DOHH2 (cell line): ENCODE measurements at regions not wholly inside any gene's neighbourhood (a gene's known extent, or its start where the extent isn't known, plus 50 kb on each side); places are given as distances from the start of the nearest gene placed in this dataset.

Source experiments
- H3F3A ChIP-seq: fragments of 200-600 bp; sonication (generic), shearing (Covaris generic); 2 replicates; pipeline ENCODE4 v1.6.0; 2016; ENCODE audit warnings: antibody characterized with exemption, mild to moderate bottlenecking; ENCODE audit not compliant: control insufficient read depth, insufficient read depth
- H3K27ac ChIP-seq: fragments of 200-600 bp; sonication (generic); 2 replicates; pipeline ENCODE4 v1.5.1; 2014; ENCODE audit warnings: low read depth, mild to moderate bottlenecking, low read length, moderate library complexity
- H3K27me3 ChIP-seq: fragments of 200-600 bp; sonication (generic); 2 replicates; pipeline ENCODE4 v1.6.1; 2014; ENCODE audit warnings: mild to moderate bottlenecking, low read length, mixed read lengths; ENCODE audit not compliant: control insufficient read depth
- H3K36me3 ChIP-seq: fragments of 200-600 bp; sonication (generic); 2 replicates; pipeline ENCODE4 v1.6.1; 2014; ENCODE audit warnings: mild to moderate bottlenecking, low read length, moderate library complexity, mixed read lengths; ENCODE audit not compliant: control insufficient read depth
- H3K4me1 ChIP-seq: fragments of 200-600 bp; sonication (generic); 2 replicates; pipeline ENCODE4 v1.6.1; 2014; ENCODE audit warnings: mild to moderate bottlenecking, low read length, mixed read lengths; ENCODE audit not compliant: control insufficient read depth
- H3K4me2 ChIP-seq: fragments of 200-600 bp; sonication (generic); 2 replicates; pipeline ENCODE4 v1.6.0; 2014; ENCODE audit warnings: mild to moderate bottlenecking, low read length, moderate library complexity
- H3K4me3 ChIP-seq: fragments of 200-600 bp; sonication (generic); 2 replicates; pipeline ENCODE4 v1.5.1; 2014; ENCODE audit warnings: mild to moderate bottlenecking, low read length, mixed read lengths
- H3K79me2 ChIP-seq: fragments of 200-600 bp; sonication (generic); 2 replicates; pipeline ENCODE4 v1.6.1; 2014; ENCODE audit warnings: mild to moderate bottlenecking, low read length, mixed read lengths; ENCODE audit not compliant: control insufficient read depth
- H3K9me2 ChIP-seq: fragments of 200-600 bp; sonication (generic); replicated peaks from 2 replicates; pipeline ENCODE4 v1.6.1; 2014; ENCODE audit warnings: mild to moderate bottlenecking, low read length, mixed read lengths; ENCODE audit not compliant: control insufficient read depth
- H3K9me3 ChIP-seq: fragments of 200-600 bp; sonication (generic); 2 replicates; pipeline ENCODE4 v1.6.1; 2014; ENCODE audit warnings: antibody characterized with exemption, low read length, mixed read lengths; ENCODE audit not compliant: control insufficient read depth, insufficient read depth
- H4K20me1 ChIP-seq: fragments of 200-600 bp; sonication (generic); 2 replicates; pipeline ENCODE4 v1.6.0; 2014; ENCODE audit warnings: low read depth, mild to moderate bottlenecking, antibody characterized with exemption, low read length, moderate library complexity; ENCODE audit not compliant: control insufficient read depth, insufficient read depth
- CTCF ChIP-seq: fragments of 200-600 bp; sonication (generic); IDR thresholded peaks from one replicate; pipeline ENCODE4 v1.5.1; 2014; ENCODE audit warnings: antibody characterized with exemption, mild to moderate bottlenecking, low read depth, low read length; ENCODE audit not compliant: poor library complexity, severe bottlenecking
- EZH2phosphoT487 ChIP-seq: fragments of 200-600 bp; sonication (generic); IDR thresholded peaks from 2 replicates; pipeline ENCODE4 v1.6.1; 2017; ENCODE audit warnings: borderline replicate concordance, mild to moderate bottlenecking, antibody characterized with exemption, low read length, moderate library complexity, mixed read lengths

- H3K9me3 ChIP-seq = no peaks in the 10 kb centered on the region
- TF ChIP-seq CTCF = no peak
- TF ChIP-seq EZH2phosphoT487 = no peak
- no peaks in the 10 kb centered on the region for H3K79me2 ChIP-seq
- no peaks in the 10 kb centered on the region for H3F3A ChIP-seq
- no peaks in the 10 kb centered on the region for H3K36me3 ChIP-seq
- H3K4me1 ChIP-seq = no peaks in the 10 kb centered on the region
- no peaks in the 10 kb centered on the region for H4K20me1 ChIP-seq
- no peak overlapping the region for H3K4me2 ChIP-seq
- no peaks in the 10 kb centered on the region for H3K27me3 ChIP-seq
- no peak overlapping the region for H3K27ac ChIP-seq
- no peak overlapping the region for H3K4me3 ChIP-seq
- H3K9me2 ChIP-seq = no peaks in the 10 kb centered on the region
Measured at GRCh38 chr14:97264516-97265230, 467.5 kb downstream of the VRK1 start.

- no peaks in the 10 kb centered on the region for H3K9me3 ChIP-seq
- H4K20me1 ChIP-seq = no peaks in the 10 kb centered on the region
- H3K36me3 ChIP-seq = no peaks in the 10 kb centered on the region
- TF ChIP-seq CTCF = no peak
- TF ChIP-seq EZH2phosphoT487 = no peak
- H3K4me3 ChIP-seq = no peak overlapping the region
- H3K27me3 ChIP-seq = no peaks in the 10 kb centered on the region
- H3K79me2 ChIP-seq = no peaks in the 10 kb centered on the region
- H3K4me2 ChIP-seq = no peak overlapping the region
- no peaks in the 10 kb centered on the region for H3K9me2 ChIP-seq
- H3F3A ChIP-seq = no peaks in the 10 kb centered on the region
- no peaks in the 10 kb centered on the region for H3K4me1 ChIP-seq
- no peak overlapping the region for H3K27ac ChIP-seq
Measured at GRCh38 chr14:97266653-97267052, 469.5 kb downstream of the VRK1 start.

- Histone ChIP-seq H3K27ac (no peak overlapping the region), H3K27me3 (no peaks in the 10 kb centered on the region), H3K9me2 (no peaks in the 10 kb centered on the region), H3K4me1 (no peaks in the 10 kb centered on the region), H3K4me2 (no peak overlapping the region), H3K36me3 (no peaks in the 10 kb centered on the region), H3K9me3 (no peaks in the 10 kb centered on the region), H3F3A (no peaks in the 10 kb centered on the region), H3K79me2 (no peaks in the 10 kb centered on the region), H4K20me1 (no peaks in the 10 kb centered on the region), H3K4me3 (no peak overlapping the region)
- TF ChIP-seq CTCF (no peak), EZH2phosphoT487 (no peak)
Measured at GRCh38 chr14:97267509-97267908, 470.3 kb downstream of the VRK1 start.
